ENCODE measurements at regions not wholly inside any gene's neighbourhood (a gene's known extent, or its start where the extent isn't known, plus 50 kb on each side); places are given as distances from the start of the nearest gene placed in this dataset.

GRCh38 chr3:178916223-178916622 lies 155.4 kb downstream of the ZMAT3 start:
- DNase-seq (ENCODE audit: low read depth), result no peak
- TF ChIP-seq CTCF (IDR thresholded peaks at IDR 0.05; ENCODE audit: low read depth, low read length), result no peak
- TF ChIP-seq MAX (IDR thresholded peaks at IDR 0.05; ENCODE audit: low read depth, low read length), result no peak
- no peak for TF ChIP-seq POLR2A (IDR thresholded peaks at IDR 0.05; ENCODE audit: extremely low read depth, insufficient read length)
- TF ChIP-seq MYC (IDR thresholded peaks at IDR 0.05; ENCODE audit: low read depth, low read length), result no peak

GRCh38 chr3:178915365-178915764 lies 156.2 kb downstream of the ZMAT3 start:
- TF ChIP-seq MAX (IDR thresholded peaks at IDR 0.05; ENCODE audit: low read depth, low read length) (no peak), CTCF (IDR thresholded peaks at IDR 0.05; ENCODE audit: low read depth, low read length) (no peak), MYC (IDR thresholded peaks at IDR 0.05; ENCODE audit: low read depth, low read length) (no peak), POLR2A (IDR thresholded peaks at IDR 0.05; ENCODE audit: extremely low read depth, insufficient read length) (no peak)
- DNase-seq (ENCODE audit: low read depth), result no peak
- no peak overlapping the region for H3K4me3 ChIP-seq (ENCODE audit: low read depth, low read length)

More at GRCh38 chr3:178916223-178916622, 155.4 kb downstream of the ZMAT3 start:
- H3K4me3 ChIP-seq (ENCODE audit: low read depth, low read length), result no peak overlapping the region

GRCh38 chr3:178907081-178907480 lies 164.5 kb downstream of the ZMAT3 start:
- no peak overlapping the region for H3K4me3 ChIP-seq (ENCODE audit: low read depth, low read length)
- TF ChIP-seq CTCF (IDR thresholded peaks at IDR 0.05; ENCODE audit: low read depth, low read length), result no peak
- no peak for TF ChIP-seq MAX (IDR thresholded peaks at IDR 0.05; ENCODE audit: low read depth, low read length)
- TF ChIP-seq MYC (IDR thresholded peaks at IDR 0.05; ENCODE audit: low read depth, low read length), result no peak
- no peak for TF ChIP-seq POLR2A (IDR thresholded peaks at IDR 0.05; ENCODE audit: extremely low read depth, insufficient read length)
- DNase-seq (ENCODE audit: low read depth), result peak; percentile 63

- no peak for DNase-seq (ENCODE audit: low read depth)
- H3K4me3 ChIP-seq (ENCODE audit: low read depth, low read length), result no peak overlapping the region
- TF ChIP-seq MYC (IDR thresholded peaks at IDR 0.05; ENCODE audit: low read depth, low read length), result no peak
- no peak for TF ChIP-seq MAX (IDR thresholded peaks at IDR 0.05; ENCODE audit: low read depth, low read length)
- no peak for TF ChIP-seq POLR2A (IDR thresholded peaks at IDR 0.05; ENCODE audit: extremely low read depth, insufficient read length)
- TF ChIP-seq CTCF (IDR thresholded peaks at IDR 0.05; ENCODE audit: low read depth, low read length), result no peak
Measured at GRCh38 chr3:178901204-178901603, 170.4 kb downstream of the ZMAT3 start.

- no peak for DNase-seq (ENCODE audit: low read depth)
- TF ChIP-seq CTCF (IDR thresholded peaks at IDR 0.05; ENCODE audit: low read depth, low read length) (no peak), MYC (IDR thresholded peaks at IDR 0.05; ENCODE audit: low read depth, low read length) (no peak), POLR2A (IDR thresholded peaks at IDR 0.05; ENCODE audit: extremely low read depth, insufficient read length) (no peak), MAX (IDR thresholded peaks at IDR 0.05; ENCODE audit: low read depth, low read length) (no peak)
- H3K4me3 ChIP-seq (ENCODE audit: low read depth, low read length), result no peak overlapping the region
Measured at GRCh38 chr3:178900029-178900646, 171.5 kb downstream of the ZMAT3 start.
